Suprapubic skin (tissue), 3 donors: ENCODE measurements at regions not wholly inside any gene's neighbourhood (a gene's known extent, or its start where the extent isn't known, plus 50 kb on each side); places are given as distances from the start of the nearest gene placed in this dataset.

Experiments used
- CTCF ChIP-seq, 2 donors: fragments of 200-600 bp in 1 of 2; fragments of 450-650 bp in 1 of 2; sonication (generic) in 1 of 2; IDR thresholded peaks; one replicate each; pipeline ENCODE4 v1.5.1; 2016 to 2019; ENCODE audit warnings: antibody characterized with exemption in 2 of 2, mild to moderate bottlenecking in 1 of 2, moderate library complexity in 1 of 2
- POLR2AphosphoS5 ChIP-seq, 3 donors: sonication (generic); formaldehyde crosslinking; IDR thresholded peaks; one replicate each; pipeline ENCODE4 v1.6.1; 2017; ENCODE audit warnings: antibody characterized with exemption in 3 of 3

GRCh38 chr20:16970776-16971175, 222.6 kb downstream of the OTOR start:
- TF ChIP-seq POLR2AphosphoS5 (IDR thresholded peaks at IDR 0.05) (no peak), CTCF (IDR thresholded peaks at IDR 0.05) (no peak)
